Cerebellar cortex (tissue), 1 donor: ENCODE measurements at regions not wholly inside any gene's neighbourhood (a gene's known extent, or its start where the extent isn't known, plus 50 kb on each side); places are given as distances from the start of the nearest gene placed in this dataset.

Experiments
- DNase-seq: peaks from one replicate; pipeline ENCODE4 v3.0.0-alpha.2; 2015; ENCODE audit warnings: low spot score

- no peak for DNase-seq
Observed at GRCh38 chr12:19053218-19053617, 76.3 kb upstream of the PLEKHA5 start.

- DNase-seq, result no peak
Observed at GRCh38 chr12:19054035-19054434, 75.5 kb upstream of the PLEKHA5 start.

- no peak for DNase-seq
Observed at GRCh38 chr12:19055589-19055988, 73.9 kb upstream of the PLEKHA5 start.

- DNase-seq, result no peak
Observed at GRCh38 chr12:19058235-19059021, 71.1 kb upstream of the PLEKHA5 start.

GRCh38 chr12:19064713-19065112, 64.8 kb upstream of the PLEKHA5 start:
- no peak for DNase-seq

GRCh38 chr12:19065223-19065622, 64.3 kb upstream of the PLEKHA5 start:
- no peak for DNase-seq

GRCh38 chr12:19065871-19066270, 63.7 kb upstream of the PLEKHA5 start:
- no peak for DNase-seq

GRCh38 chr12:19066475-19067001, 63.0 kb upstream of the PLEKHA5 start:
- no peak for DNase-seq

GRCh38 chr12:19068137-19068536, 61.4 kb upstream of the PLEKHA5 start:
- no peak for DNase-seq

GRCh38 chr12:19070341-19070740, 59.2 kb upstream of the PLEKHA5 start:
- DNase-seq, result no peak

- no peak for DNase-seq
Observed at GRCh38 chr12:19074700-19075099, 54.8 kb upstream of the PLEKHA5 start.

- no peak for DNase-seq
Observed at GRCh38 chr12:19075711-19076340, 53.7 kb upstream of the PLEKHA5 start.
